Sigmoid colon (tissue), 4 donors: ENCODE measurements at regions not wholly inside any gene's neighbourhood (a gene's known extent, or its start where the extent isn't known, plus 50 kb on each side); places are given as distances from the start of the nearest gene placed in this dataset.

Source experiments
- CTCF ChIP-seq, 4 experiments: fragments of 450-650 bp in 3 of 4; fragments of 200-600 bp in 1 of 4; IDR thresholded peaks; one replicate each; pipeline ENCODE4 v1.5.1; 2016 to 2019; ENCODE audit warnings: antibody characterized with exemption in 4 of 4, mild to moderate bottlenecking in 3 of 4, moderate library complexity in 2 of 4
- EP300 ChIP-seq, 4 donors: sonication (generic); formaldehyde crosslinking; IDR thresholded peaks; one replicate each; pipeline ENCODE4 v1.6.1; 2017; ENCODE audit warnings: antibody characterized with exemption in 4 of 4
- POLR2AphosphoS5 ChIP-seq, 4 donors: sonication (generic); formaldehyde crosslinking; IDR thresholded peaks; one replicate each; pipeline ENCODE4 v1.6.1; 2017; ENCODE audit warnings: antibody characterized with exemption in 4 of 4

- no peak for TF ChIP-seq EP300 (IDR thresholded peaks at IDR 0.05)
- no peak for TF ChIP-seq CTCF (IDR thresholded peaks at IDR 0.05)
- no peak for TF ChIP-seq POLR2AphosphoS5 (IDR thresholded peaks at IDR 0.05)
Measured at GRCh38 chr17:51493206-51493605, 232.9 kb downstream of the UTP18 start.
